CD4-positive, alpha-beta T cell treated with Interleukin-15 for 4 hours (primary cell): ENCODE measurements at regions not wholly inside any gene's neighbourhood (a gene's known extent, or its start where the extent isn't known, plus 50 kb on each side); places are given as distances from the start of the nearest gene placed in this dataset.
"Not testable (repeated sequence)": the region's sequence is repeated elsewhere in the genome, so short reads cannot be mapped to it uniquely, and the experiment has no call there.

ENCODE experiments used
- DNase-seq: peaks from one replicate; pipeline ENCODE4 v3.0.0-alpha.2; 2020; ENCODE audit warnings: low spot score

- DNase-seq = no peak
Observed at GRCh38 chr17:83192161-83192788, 112.9 kb downstream of the METRNL start.

DNA sequence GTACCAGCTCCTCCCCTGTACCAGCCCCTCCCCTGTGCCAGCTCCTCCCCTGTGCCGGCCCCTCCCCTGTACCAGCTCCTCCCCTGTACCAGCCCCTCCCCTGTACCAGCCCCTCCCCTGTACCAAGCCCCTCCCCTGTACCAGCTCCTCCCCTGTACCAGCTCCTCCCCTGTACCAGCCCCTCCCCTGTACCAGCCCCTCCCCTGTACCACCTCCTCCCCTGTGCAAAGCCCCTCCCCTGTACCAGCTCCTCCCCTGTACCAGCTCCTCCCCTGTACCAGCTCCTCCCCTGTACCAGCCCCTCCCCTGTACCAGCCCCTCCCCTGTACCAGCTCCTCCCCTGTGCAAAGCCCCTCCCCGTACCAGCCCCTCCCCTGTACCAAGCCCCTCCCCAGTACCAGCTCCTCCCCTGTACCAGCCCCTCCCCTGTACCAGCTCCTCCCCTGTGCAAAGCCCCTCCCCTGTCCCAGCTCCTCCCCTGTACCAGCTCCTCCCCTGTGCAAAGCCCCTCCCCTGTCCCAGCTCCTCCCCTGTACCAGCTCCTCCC, 113.5 kb downstream of the METRNL start:
- not testable (repeated sequence) for DNase-seq

- no peak for DNase-seq
Observed at GRCh38 chr17:83193336-83194185, 114.2 kb downstream of the METRNL start.

- no peak for DNase-seq
Observed at GRCh38 chr17:83194186-83194561, 114.8 kb downstream of the METRNL start.

GRCh38 chr17:83194761-83195329, 115.4 kb downstream of the METRNL start:
- DNase-seq = no peak

DNA sequence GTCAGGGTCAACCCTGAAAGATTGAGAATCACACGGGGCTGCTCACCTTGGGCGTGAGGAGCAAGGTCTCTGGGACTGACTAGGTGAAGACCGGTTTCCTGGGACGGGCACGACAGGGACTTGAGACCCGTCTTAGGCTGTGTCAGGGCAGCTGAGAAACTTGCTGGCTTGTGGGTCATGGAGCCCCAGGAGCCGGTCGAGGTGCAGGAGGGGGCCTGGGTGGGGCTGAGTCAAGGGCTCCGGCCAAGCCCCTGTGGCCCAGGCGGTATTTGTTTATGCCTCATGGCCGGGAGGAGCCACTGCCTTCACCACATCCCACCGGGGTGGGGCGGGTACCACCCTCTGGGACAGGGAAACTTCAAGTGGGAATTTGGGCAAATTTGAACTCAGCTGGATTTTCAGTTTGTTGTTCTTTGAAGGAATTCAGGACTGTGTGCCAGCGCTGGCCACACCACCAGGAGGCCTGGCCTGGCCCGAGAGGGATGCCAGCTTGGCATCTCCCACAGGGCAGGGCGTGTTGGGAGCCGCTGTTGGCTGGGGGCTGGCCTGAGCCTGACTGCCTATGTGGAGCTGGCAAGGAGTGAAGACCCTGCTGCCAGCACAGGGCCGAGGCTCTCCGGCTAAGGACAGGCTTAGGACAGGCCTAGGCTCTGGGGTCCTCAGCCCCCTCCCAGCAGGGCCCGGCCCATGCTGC, 116.1 kb downstream of the METRNL start:
- DNase-seq = no peak

- DNase-seq = no peak
Observed at GRCh38 chr17:83196024-83196365, 116.6 kb downstream of the METRNL start.

DNA sequence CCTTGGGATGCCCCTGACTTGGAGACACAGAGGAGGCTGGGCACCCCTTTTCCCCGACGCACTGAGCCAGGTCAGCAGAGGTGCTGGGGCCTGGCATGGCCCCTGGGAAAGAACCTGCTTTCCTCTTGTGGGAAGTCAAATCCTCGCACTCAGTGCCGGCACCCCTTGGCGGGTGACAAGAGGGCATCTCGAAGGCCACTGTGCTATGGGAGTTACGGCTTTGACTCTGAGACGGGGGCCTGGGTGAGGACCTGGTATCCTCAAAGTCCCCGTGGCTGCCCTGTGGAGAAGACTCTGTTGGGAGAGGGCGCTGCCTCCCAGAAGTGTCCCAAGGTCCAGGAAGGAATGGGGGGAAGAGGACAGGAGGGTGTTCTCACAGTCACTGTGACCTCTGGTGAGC, 117.0 kb downstream of the METRNL start:
- no peak for DNase-seq

DNA sequence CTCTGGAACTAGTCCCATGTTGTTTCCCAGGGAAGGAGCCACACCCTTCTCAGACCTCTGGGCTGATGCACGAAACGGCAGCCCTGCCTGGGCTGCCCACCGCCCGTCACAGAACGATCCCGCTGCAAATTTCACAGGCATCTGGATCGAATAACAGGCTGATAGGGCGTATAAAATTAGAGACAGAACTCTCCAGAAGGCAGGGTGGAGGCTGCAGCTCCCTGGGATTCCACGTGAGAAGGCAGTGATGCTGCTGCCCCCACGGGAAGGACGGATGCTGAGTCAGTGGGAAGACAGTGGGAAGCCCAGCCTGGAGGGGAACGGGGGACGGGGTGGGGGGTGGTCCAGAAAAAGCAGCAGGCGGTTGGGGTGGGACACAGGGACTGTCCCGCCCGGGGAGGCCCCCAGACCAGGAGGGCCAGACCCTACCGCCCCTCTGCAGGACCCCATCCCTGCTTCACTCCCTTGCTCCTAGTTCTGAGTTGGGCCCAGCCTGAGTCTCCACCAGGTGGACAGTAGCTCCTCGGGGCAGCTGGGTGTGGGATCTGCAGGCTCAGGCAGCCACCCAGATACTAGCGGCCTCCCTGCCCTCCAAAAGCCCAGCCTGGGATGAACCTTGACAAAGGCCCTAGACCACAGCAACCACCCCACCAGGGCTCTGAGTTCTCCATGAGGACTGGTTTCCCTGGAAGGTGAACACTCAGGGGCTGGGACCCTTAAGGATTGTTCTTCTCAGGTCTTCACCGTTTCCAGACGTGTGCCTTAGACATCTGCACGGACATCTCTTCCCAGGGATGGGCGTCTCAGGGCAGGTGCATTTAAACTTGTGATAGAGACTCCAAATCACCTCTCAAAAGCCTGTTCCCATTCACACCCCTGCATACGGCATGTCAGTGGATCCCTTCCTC, 117.8 kb downstream of the METRNL start:
- no peak for DNase-seq

DNA sequence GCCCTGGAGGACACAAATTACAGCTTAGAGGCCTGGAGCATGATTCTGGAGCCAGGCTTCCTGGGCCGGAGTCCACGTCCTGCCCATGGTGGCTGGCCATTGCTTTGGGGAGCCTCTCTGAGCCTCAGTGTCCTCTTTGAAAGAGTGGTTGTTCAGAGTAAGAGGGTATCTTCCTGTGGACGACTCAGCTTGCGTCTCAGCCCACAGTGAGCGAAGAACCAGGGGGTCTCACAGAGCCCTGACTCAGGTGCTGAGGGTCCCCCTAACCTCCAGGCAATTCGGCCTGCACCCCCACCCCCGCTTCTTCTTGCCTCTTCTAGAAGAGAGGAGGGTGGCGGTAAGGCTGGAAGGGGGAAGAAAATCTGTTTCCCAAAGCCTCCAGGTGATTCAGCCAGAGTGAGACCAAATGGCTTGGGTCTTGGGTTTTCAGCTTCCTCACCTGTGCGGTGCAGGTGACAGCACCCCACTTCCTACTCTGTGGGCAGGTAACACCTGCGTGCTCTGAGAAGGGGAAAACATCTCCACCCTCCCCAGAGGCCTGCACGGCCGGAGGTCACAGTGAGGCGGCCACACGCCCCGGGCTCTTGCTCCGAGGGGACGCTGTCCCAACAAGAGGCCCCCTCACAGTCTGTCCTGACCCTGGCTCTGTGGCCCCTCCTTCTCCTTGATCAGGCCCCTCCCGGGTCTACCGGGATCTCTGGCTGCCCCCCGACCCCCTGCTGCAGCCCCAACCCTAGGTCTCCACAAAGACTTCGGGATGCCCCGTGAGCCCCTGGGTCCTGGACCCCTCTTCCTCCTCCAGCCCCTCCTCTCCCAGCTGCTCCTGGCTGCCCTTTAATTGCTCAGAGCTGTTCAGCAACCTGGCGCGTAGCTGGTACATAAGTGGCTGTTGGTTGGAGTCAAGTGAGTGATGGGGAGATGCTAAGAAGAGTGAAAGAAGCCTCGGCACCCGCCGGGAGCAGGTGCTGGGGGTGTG, 119.2 kb downstream of the METRNL start:
- DNase-seq = no peak

- DNase-seq = peak; percentile 38
Observed at GRCh38 chr17:83199500-83200201, 120.2 kb downstream of the METRNL start.

- peak; percentile 62 for DNase-seq
Observed at GRCh38 chr17:83200231-83200699, 120.9 kb downstream of the METRNL start.

DNA sequence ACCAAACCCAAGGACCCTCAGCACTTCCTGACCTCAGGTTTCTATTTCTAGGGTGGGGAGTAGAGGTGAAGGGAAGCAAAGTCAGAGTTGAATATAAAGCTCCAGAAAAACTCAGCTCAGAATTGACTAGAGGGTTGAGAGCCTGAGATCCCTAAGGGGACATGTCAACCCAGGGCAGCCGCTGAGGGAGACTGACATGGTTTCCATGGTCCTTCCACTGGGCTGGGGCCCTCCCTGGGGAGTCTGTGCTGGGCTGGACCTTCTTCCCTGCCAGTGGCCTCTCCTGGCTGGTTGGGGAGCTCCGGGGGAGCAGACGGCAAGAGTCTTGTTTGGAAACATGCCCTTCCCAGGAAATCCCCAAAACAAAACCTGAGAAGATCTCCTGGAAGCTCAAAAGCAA, 121.3 kb downstream of the METRNL start:
- DNase-seq = no peak

DNA sequence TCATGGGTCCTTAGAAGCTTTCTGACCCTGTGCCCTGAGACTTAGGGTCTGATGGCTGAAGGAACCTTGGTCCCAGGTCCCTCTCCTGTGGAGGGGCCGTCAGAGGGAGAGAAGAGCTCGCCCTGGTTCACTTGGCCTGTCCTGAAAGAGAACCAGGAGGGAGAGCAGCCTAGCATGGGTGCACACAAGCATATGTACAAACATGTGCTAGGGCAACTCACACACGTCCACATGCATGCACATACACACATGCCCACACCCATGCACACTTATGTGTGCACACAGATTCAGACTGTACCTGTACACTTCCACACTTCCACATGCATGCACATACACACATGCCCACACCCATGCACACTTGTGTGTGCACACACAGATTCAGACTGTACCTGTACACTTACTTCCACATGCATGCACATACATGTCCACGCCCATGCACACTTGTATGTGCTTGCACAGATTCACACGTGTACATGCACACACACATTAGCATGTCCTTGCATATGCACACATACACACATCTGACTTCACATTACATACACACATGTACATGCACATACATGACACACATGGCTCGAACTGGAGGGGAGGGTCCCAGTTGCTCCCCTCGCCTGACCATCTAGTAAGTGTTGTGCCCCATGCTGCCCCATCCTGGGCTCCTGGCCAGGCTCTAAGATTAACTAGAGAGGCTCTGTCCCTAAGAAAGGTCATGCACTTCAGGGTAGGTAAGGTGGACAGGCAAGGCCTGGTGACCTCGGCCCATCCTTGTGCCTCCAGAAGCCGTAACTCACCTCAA, 122.0 kb downstream of the METRNL start:
- no peak for DNase-seq

DNA sequence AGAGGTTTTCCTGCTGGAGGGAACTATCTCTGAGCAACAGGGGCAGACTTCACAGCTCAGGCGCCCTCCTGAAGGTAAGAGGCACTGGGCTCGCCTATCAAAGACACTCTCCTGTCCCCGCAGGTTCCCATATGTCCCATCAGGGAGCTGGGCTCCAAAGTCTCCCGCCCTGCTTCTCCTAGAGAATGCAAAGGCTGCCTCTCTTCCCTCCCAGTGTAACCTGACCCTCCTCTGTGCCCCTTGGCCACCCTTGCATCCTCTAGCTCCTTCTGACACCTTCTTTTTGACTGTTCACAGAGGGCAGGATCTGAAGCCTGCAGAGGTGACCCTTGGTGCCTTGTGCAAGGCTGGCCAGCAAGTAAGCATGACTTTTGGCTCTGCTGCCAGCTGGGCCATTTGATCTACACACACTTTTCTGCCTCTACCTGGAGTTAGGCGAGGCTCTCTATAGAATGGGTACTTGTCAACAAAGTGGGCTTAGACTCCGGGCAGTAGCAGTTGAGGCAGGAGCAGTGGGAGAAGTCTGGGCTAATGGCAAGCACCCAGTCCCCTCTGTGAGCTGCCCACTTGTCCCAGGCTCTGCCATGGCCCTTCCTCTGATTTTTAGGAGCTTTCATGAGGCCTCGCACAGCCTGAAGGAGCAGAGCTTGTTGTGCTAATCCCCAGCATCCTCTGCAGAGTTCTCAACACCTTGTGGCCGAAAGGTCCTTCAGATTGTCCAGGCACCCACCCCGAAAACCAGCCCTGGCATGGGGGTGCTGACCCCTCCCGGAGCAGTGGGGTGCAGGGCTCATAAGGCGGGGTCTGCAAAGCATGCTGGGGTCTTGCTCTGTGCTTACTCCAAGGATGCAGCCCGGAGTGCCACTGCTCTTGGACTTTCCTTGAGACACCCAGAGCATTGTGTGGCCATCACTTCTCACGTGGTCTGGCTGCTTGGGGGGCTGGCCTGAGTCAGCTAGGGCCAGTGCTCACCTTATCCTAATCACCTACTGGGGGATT, 122.9 kb downstream of the METRNL start:
- no peak for DNase-seq

GRCh38 chr17:83203073-83203471, 123.7 kb downstream of the METRNL start:
- no peak for DNase-seq

- no peak for DNase-seq
Observed at GRCh38 chr17:83203472-83204221, 124.2 kb downstream of the METRNL start.
